Stimulated activated naive CD8-positive, alpha-beta T cell treated with anti-CD3 and anti-CD28 coated beads, Interleukin-15, amount 100 ng/mL, for 72 hours (primary cell): ENCODE measurements at regions not wholly inside any gene's neighbourhood (a gene's known extent, or its start where the extent isn't known, plus 50 kb on each side); places are given as distances from the start of the nearest gene placed in this dataset.

Experiments
- ATAC-seq: fragments of 150-1000 bp; cut with Tn5 transposase; 2 replicates; pipeline ENCODE4 v1.10.0; 2021; ENCODE audit warnings: mild to moderate bottlenecking, moderate library complexity
- DNase-seq, 2 donors: peaks; one replicate each; pipeline ENCODE4 v3.0.0; 2021 to 2022
- H3K27ac Mint-ChIP-seq, 2 donors: one replicate each; pipeline ENCODE4 v1.8.0; 2022; ENCODE audit warnings: mild to moderate bottlenecking in 2 of 2, mixed read lengths in 2 of 2, moderate library complexity in 2 of 2
- H3K27me3 Mint-ChIP-seq: one replicate; pipeline ENCODE4 v1.8.0; 2022; ENCODE audit warnings: mixed read lengths
- H3K4me1 Mint-ChIP-seq: one replicate; pipeline ENCODE4 v1.8.0; 2022; ENCODE audit warnings: mild to moderate bottlenecking, mixed read lengths
- H3K4me3 Mint-ChIP-seq, 2 donors: one replicate each; pipeline ENCODE4 v1.8.0; 2022; ENCODE audit warnings: mild to moderate bottlenecking in 2 of 2, mixed read lengths in 2 of 2, moderate library complexity in 1 of 2
- H3K9me3 Mint-ChIP-seq, 2 donors: one replicate each; pipeline ENCODE4 v1.8.0; 2022; ENCODE audit warnings: mixed read lengths in 2 of 2

DNA sequence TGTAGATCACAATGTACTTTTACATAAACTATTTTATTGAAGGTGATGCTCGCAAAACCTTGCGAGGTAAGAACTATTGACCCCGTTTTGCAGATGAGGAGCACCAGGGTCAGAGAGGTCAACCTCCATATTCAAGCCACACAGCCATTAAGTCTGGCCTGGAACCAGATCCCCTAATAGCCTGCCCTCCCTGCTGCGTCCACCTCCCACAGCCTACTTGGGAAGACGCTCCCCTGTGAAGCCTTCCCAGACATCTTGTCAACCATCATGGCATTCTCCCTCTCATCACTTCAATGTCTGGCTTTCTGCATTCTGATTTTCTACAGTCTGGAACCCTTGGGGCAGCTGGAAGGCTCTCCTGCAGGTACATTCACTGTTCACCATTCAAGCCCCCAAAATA lies 101.0 kb downstream of the TTC32 start:
- Mint-ChIP-seq H3K4me3 (no peak overlapping the region), H3K4me1 (no peaks in the 10 kb centered on the region), H3K27me3 (no peaks in the 10 kb centered on the region), H3K27ac (no peak overlapping the region), H3K9me3 (no peaks in the 10 kb centered on the region)
- DNase-seq (no peak), ATAC-seq (no peak)

DNA sequence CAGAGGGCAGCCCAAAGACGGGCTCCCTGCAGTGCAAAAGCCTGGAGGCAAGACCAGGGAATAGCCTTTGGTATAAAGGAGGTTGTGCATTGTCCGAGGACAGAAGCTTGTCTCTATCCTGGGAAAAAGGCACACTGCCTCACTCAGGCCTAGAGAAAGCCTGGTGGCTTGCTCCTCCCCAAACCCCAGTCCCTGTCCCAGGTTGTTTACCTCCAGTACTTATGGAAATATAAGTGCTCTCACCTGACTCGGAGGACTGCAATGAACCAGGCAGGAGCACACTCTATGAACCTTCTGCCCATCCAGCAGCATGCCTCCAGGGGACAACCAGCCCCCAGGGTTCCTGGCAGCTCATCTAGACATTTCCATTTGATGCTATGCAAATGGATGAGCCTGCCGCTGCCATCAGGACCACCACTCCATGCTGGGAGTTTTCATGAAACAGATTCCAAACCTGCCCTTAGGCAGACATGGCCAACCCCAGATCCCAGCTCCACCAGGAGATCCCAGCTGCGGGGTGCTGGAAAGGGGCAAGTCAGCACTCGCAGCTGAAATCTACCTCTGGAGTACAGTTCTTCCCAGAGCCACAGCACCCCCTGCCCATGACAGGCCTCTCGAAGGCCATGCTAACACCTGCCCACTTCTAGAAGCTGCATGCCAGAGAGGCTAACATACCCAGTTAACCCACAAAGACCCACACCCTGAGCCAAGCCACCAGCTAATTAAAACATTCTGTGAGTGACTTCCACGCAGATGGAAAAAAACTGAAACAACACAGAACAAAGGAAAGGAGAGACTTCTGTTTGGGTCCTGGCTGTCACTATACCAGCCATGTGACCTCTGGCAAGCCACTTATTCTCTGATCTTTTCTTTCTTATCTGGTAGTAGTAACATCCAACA lies 101.7 kb downstream of the TTC32 start:
- no peak overlapping the region for H3K4me3 Mint-ChIP-seq
- H3K27me3 Mint-ChIP-seq = no peaks in the 10 kb centered on the region
- DNase-seq (no peak), ATAC-seq (no peak)
- no peak overlapping the region for H3K27ac Mint-ChIP-seq
- no peaks in the 10 kb centered on the region for H3K9me3 Mint-ChIP-seq
- no peaks in the 10 kb centered on the region for H3K4me1 Mint-ChIP-seq

DNA sequence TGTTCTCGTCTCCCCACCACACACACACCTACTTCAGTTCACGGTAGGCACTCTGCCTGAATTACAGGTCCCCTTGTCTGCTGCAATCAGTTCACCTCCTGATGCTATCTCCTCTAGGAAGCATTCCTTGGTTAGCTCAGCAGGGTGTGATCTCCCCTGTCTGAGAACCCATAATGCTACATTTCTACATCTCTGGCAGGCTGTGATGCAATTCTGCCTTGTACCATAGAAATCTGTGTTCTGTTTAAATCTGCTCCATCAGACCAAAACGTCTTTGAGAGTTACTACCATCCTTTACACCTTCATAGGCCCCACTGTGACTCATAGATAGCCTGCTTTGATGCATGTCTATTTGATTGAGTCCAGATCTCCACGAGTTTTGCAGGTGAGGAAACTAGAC lies 103.9 kb downstream of the TTC32 start:
- Mint-ChIP-seq H3K4me1 (no peaks in the 10 kb centered on the region), H3K9me3 (no peaks in the 10 kb centered on the region), H3K27me3 (no peaks in the 10 kb centered on the region), H3K4me3 (no peak overlapping the region), H3K27ac (peak overlapping the region in 1 of 2 donors; percentile 15)
- DNase-seq = no peak
- no peak for ATAC-seq

DNA sequence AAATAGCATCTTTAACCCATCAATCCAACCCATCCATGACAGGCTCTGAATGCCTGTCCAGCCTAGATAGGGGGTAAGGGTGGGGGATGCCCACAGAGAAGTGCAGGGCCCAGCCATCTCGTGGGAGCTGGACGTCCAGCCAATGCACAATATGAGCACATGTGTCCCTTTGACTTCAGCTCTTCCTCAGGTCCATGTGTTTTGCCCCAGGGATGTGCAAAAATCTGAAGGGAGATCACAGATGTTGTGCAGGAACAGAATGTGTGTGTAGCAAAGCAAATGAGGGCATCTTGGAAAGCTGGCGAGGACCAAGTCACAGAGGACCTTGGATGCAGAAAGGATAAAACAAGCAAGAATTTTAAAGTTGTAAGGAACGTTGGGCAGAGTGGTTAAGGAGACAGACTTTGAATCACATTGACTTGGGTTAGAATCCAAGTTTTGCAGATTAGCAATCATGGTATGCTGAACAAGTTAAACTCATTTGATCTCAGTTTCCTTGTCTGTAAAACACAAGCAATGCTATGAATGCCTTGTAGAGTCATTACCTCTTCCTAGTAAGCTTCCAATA lies 104.5 kb downstream of the TTC32 start:
- Mint-ChIP-seq H3K9me3 (no peaks in the 10 kb centered on the region), H3K4me3 (no peak overlapping the region), H3K27ac (no peak overlapping the region), H3K27me3 (no peaks in the 10 kb centered on the region), H3K4me1 (no peaks in the 10 kb centered on the region)
- no peak for DNase-seq
- no peak for ATAC-seq

DNA sequence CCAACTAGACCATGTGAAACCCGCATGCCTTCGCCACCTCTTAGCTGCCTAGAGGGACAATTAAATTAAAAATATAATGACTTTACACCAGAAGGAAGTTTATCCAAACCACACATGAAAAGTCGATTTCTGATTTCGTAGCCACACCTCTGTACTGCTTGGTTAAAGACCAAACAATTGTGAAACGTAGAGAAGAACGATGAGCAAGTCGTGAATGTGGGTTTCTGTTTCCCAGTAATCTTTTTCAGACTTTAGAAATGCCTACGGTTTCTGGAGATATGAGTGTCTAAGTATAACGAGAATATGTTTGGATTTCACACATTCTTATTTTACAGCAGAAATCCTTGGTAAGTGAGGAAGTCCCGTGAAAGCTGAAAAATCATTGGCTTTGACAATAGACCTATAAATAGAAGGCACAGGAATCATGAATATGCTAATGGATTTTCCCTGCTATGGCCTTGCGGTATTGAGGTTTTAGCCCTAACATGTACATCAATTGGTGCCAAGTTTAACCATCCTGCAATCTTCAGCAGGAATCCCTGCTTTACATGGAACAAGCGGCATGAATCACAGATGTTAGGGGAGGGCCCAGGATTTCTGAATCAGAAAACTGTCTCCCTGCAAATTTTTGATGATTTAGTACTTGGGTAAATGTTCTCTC lies 105.6 kb downstream of the TTC32 start:
- DNase-seq (no peak), ATAC-seq (no peak)
- no peaks in the 10 kb centered on the region for H3K27me3 Mint-ChIP-seq

DNA sequence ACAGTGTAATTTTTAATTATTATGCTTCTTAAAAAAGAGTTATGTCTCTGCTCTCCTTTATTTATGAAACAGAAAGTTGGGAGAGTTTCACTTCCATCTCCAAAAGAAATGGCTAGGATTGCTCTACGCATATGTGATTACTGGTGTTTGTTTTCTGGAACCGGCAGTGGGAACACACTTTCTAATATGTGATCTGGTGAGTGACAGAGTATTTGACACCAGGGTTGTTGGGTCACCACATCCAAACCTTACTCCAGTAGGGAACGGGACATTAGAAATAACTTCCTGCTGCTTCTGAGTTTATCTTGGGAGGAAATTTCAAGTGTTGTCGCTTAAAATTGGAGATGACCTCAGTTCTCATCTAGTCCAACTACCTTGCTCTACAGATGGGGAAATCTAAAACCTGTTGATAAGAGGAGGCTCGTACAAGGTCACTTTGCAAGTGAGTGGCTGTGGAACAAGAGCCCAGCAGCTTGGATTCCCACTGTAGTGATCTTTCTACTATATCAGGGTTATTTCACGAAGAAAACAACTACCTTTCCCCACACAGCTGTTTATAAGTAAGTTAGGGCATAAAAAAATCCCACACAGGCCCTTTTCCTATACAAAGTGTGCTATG lies 108.5 kb downstream of the TTC32 start:
- H3K27ac Mint-ChIP-seq = peak overlapping the region in 1 of 2 donors; percentile 8
- no peaks in the 10 kb centered on the region for H3K9me3 Mint-ChIP-seq
- no peak for DNase-seq
- no peak overlapping the region for H3K4me3 Mint-ChIP-seq
- no peaks in the 10 kb centered on the region for H3K4me1 Mint-ChIP-seq
- peaks cover 5% of the 10 kb centered on the region for H3K27me3 Mint-ChIP-seq
- ATAC-seq = no peak

More for the DNA sequence above, 105.6 kb downstream of the TTC32 start:
- Mint-ChIP-seq H3K4me3 (no peak overlapping the region), H3K27ac (no peak overlapping the region), H3K4me1 (no peaks in the 10 kb centered on the region), H3K9me3 (no peaks in the 10 kb centered on the region)

DNA sequence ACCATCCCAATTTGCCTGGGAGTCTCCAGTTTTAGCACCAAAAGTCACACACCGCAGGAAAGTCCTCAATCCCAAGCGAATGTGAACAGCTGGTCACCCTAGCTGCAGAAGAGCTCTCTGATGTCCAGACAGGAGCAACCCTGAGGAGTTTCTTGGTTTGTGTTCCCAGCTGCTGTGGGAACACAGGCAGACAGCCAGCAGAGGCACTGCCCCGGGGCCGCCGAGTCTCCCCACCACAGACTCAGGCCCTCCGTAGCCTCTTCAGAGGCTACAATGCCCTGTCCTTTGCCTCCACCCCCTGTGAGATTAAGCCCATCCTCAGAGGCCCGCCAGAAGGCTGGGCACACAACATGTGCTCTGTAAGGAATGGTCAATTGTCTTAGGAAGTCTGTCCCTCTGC lies 111.5 kb downstream of the TTC32 start:
- ATAC-seq (no peak), DNase-seq (no peak)
- H3K4me1 Mint-ChIP-seq = no peaks in the 10 kb centered on the region
- peaks cover 12% of the 10 kb centered on the region for H3K27me3 Mint-ChIP-seq
- no peaks in the 10 kb centered on the region for H3K9me3 Mint-ChIP-seq
- H3K27ac Mint-ChIP-seq = no peak overlapping the region
- no peak overlapping the region for H3K4me3 Mint-ChIP-seq

DNA sequence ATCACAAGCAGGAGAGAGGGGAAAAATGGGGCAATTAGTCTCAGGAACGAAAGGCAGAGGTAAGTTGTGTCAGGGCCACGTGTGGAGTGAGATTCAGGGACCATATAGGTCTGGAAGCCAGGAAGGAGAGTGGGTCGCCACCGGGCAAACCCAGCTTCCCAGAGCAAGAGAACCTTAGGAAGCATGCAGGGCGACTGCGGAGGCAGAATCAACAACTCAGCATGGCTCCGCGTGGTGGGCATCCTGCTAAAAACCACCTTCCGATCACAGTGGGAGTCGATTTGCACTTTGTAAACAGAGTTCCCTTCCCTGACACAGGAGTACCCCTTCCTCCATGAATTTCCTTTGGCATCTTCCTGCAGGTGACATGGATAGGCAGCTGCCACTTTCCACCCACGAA lies 114.6 kb downstream of the TTC32 start:
- DNase-seq = no peak
- no peak overlapping the region for H3K4me3 Mint-ChIP-seq
- ATAC-seq = no peak
- H3K27ac Mint-ChIP-seq = no peak overlapping the region
- H3K27me3 Mint-ChIP-seq = peaks cover 24% of the 10 kb centered on the region
- H3K9me3 Mint-ChIP-seq = peaks cover 6 to 8% of the 10 kb centered on the region in 2 donors
- H3K4me1 Mint-ChIP-seq = no peaks in the 10 kb centered on the region

DNA sequence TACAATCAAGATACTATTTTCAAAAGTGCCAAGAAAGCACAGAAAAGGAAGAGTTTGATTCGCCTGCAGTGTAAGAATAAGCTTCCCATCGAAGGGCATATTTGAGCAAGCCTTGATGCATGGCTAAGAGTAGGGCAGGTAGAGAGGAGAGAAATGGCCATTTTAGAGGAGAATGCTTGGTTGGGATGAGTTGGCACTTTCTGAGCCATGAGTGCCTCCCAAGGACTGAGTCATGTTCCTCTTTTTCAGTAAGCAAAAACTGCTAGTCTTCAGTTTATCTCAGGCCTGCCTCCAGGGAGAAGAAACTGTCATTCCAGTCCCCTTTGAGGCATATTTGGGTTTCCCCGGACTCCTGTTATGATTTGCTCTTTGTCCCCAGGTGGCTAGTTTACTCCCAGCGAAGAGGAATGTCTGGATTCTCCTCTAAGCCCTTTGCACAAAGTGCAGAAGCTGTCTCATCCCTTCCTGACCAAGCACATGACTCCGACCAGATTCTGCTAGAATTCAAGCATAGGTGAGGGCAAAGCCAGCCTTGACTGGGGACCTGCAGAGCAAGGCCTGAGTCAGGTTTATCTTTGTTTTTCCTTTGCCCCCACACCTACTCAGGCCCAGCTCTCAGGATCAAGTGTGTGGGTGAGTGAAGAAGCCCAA lies 115.2 kb downstream of the TTC32 start:
- ATAC-seq (no peak), DNase-seq (no peak)
- peaks cover 6 to 8% of the 10 kb centered on the region in 2 donors for H3K9me3 Mint-ChIP-seq
- peaks cover 26% of the 10 kb centered on the region for H3K27me3 Mint-ChIP-seq
- H3K27ac Mint-ChIP-seq = no peak overlapping the region
- H3K4me3 Mint-ChIP-seq = no peak overlapping the region
- H3K4me1 Mint-ChIP-seq = no peaks in the 10 kb centered on the region

DNA sequence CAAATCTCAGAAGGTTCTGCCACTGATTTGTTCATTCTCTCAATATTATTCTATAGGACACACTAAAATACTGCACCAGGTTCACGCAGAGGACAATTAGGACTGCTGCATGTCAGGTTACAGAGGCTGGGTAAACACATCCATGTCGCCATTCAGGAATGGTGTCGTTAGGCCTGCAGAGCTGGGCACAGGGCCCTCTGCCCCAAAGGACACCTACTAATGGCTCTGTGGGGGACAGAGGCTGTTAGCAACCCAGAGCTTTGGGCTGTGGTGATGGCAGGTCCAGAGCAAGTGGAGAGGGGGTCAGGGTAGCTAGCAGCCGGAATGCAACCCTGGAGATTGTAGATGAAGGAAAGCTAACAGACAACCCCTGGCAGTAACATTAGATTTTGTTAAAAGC lies 115.9 kb downstream of the TTC32 start:
- Mint-ChIP-seq H3K27ac (no peak overlapping the region), H3K4me3 (no peak overlapping the region), H3K9me3 (peaks cover 6 to 8% of the 10 kb centered on the region in 2 donors), H3K4me1 (no peaks in the 10 kb centered on the region), H3K27me3 (peaks cover 31% of the 10 kb centered on the region)
- DNase-seq = no peak
- ATAC-seq = no peak

DNA sequence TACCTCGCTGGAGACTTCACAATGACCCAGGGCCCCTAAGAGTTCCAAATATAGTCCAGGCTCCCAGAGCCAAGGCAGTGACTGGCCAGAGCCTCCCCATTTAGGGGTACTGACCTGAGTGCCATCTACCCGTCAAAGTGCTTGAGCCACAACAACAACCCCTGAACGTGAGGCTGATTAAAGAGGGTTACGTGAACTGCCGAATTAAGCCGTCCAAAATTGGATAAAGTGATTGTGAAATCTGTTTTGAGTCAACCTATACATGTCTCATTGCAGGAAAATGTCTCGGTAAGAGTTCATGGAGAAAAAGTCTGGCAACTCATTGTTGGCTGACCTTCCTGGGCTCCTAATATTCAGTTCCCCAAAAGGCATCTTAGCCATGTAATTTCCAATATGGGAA lies 116.3 kb downstream of the TTC32 start:
- Mint-ChIP-seq H3K9me3 (peaks cover 6 to 8% of the 10 kb centered on the region in 2 donors), H3K4me1 (no peaks in the 10 kb centered on the region), H3K27ac (no peak overlapping the region), H3K27me3 (peaks cover 33% of the 10 kb centered on the region), H3K4me3 (no peak overlapping the region)
- no peak for ATAC-seq
- no peak for DNase-seq

DNA sequence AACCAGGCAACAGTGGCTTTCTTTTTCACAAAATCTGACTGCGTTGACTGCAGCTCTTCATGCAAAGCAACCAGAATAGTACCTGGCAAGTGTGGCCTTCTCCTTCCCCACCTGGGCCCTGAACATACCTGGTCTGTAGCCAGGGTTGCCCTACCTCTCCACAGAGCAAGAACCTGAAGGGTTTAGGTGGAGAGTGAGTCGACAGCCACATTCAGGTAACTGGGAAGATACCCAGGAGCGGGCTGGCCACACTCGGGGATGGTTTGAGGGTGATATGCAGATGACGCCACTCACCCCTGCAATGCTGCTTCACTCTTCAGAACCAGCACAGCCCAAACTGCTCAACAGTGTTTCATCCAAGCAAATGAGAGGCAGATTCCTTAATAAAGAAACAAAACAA lies 117.3 kb downstream of the TTC32 start:
- Mint-ChIP-seq H3K4me3 (no peak overlapping the region), H3K4me1 (no peaks in the 10 kb centered on the region), H3K27me3 (peaks cover 38% of the 10 kb centered on the region), H3K9me3 (peaks cover 6 to 8% of the 10 kb centered on the region in 2 donors), H3K27ac (no peak overlapping the region)
- ATAC-seq (no peak), DNase-seq (no peak)

DNA sequence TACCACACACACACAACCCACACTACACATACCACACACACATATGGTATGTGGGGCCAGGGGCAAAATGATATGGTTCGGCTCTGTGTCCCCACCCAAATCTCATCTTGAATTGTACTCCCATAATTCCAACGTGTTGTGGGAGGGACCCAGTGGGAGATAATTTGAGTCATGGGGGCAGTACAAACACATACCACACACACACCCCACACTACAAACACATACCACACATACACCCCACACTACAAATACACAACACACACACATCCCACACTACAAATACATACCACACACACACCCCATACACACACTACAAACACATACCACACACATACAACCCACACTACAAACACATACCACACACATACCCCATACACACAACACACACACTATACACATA lies 117.8 kb downstream of the TTC32 start:
- H3K9me3 Mint-ChIP-seq = peaks cover 6 to 8% of the 10 kb centered on the region in 2 donors
- no peak overlapping the region for H3K27ac Mint-ChIP-seq
- no peak overlapping the region for H3K4me3 Mint-ChIP-seq
- H3K27me3 Mint-ChIP-seq = peaks cover 39% of the 10 kb centered on the region
- ATAC-seq = no peak
- no peaks in the 10 kb centered on the region for H3K4me1 Mint-ChIP-seq
- no peak for DNase-seq

DNA sequence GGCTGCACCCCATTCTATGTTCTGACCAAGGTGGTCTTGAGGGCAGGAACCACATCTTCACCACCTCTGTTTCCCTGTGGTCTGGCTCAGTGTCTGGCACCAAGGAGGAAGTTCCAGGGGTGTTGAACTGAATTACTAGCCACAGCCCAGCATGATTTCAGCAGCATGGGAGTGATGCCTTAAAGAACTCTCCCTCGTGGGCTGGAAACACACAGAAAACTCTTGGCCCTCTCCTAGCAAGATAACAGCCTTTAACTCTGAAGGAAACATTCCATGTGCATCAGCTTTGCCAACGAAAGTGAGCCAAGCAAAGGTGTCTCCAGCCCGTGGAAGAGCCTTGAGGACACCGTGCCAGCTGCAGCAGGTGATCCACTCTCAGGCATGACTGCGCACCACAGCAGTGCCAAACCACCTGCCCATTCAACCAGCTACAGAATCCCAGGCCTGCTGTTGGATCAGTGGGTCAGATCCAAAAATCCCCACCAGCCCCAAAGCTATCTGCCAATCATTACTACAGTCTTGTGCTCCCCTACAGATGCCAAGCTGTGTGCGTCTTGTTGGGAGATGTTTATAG lies 124.8 kb downstream of the TTC32 start:
- Mint-ChIP-seq H3K4me3 (no peak overlapping the region), H3K27me3 (peaks cover 38% of the 10 kb centered on the region), H3K4me1 (no peaks in the 10 kb centered on the region), H3K9me3 (no peaks in the 10 kb centered on the region), H3K27ac (no peak overlapping the region)
- no peak for ATAC-seq
- no peak for DNase-seq

DNA sequence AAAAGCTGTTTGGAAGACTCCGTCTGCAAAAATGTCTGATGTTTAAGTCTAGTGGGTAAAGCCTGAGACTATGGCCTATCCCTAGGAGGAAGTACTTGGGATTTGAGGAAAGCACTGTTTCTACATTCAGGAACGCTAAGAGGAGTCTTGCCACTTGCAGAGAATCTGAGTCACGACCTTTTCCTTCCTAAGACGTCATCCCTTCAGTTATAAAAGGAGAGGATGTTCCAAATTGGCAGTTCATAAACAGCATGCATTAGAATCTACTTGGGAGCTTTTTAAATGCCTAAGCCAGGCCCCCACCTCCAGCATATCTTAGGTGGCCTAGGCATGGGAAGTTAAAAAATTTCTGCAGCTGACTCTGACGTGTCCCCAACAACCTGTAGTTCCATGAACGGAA lies 125.9 kb downstream of the TTC32 start:
- H3K27ac Mint-ChIP-seq = no peak overlapping the region
- no peaks in the 10 kb centered on the region for H3K4me1 Mint-ChIP-seq
- peaks cover 31% of the 10 kb centered on the region for H3K27me3 Mint-ChIP-seq
- no peak for DNase-seq
- H3K9me3 Mint-ChIP-seq = no peaks in the 10 kb centered on the region
- no peak for ATAC-seq
- H3K4me3 Mint-ChIP-seq = no peak overlapping the region
